ENCODE measurements at regions not wholly inside any gene's neighbourhood (a gene's known extent, or its start where the extent isn't known, plus 50 kb on each side); places are given as distances from the start of the nearest gene placed in this dataset.

DNA sequence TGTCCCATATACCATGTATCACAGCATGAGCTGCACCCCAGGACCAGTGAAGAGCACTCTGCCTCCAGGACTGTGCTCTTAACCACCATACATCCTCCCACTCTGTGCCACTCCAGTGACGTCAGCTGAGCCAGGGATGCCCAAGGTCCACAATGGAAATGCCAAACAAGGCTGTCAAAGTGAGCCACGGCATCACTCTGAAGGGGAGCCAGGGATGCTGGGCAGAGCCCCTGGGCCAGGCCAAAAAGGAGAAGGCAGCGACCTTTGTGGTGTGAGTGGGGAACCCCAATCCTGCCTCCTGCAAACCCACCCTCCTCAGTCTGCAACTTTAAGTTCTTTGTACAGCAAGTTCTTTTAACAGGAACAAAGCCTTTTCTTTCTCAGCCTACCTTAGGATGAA lies 242.7 kb downstream of the SYK start:
- Histone ChIP-seq H3K27ac (ENCODE audit: low read length in 2 of 2) (no peak overlapping the region), H3K4me2 (replicated peaks; ENCODE audit: low read depth, low read length, poor library complexity, severe bottlenecking) (no peak overlapping the region), H3K9ac (ENCODE audit: low read length) (no peak overlapping the region), H3K79me2 (ENCODE audit: control insufficient read depth, insufficient read depth, low read length) (no peaks in the 10 kb centered on the region), H3K27me3 (replicated peaks in 1 of 4; ENCODE audit: control extremely low read depth in 1 of 4, control insufficient read depth in 3 of 4, insufficient read depth in 4 of 4, low read length in 3 of 4) (peaks cover 0 to 16% (median 4%) of the 10 kb centered on the region in 4 experiments), H3K36me3 (replicated peaks in 1 of 2; ENCODE audit: control extremely low read depth in 1 of 2, control insufficient read depth in 1 of 2, extremely low read depth in 1 of 2, insufficient read depth in 2 of 2, low read length in 1 of 2) (no peaks in the 10 kb centered on the region), H2AFZ (ENCODE audit: insufficient read depth, low read depth, low read length, poor library complexity, severe bottlenecking) (no peak overlapping the region), H3K4me1 (ENCODE audit: control insufficient read depth in 2 of 2, insufficient read depth in 2 of 2, low read length in 2 of 2) (no peaks in the 10 kb centered on the region), H3K9me3 (ENCODE audit: control extremely low read depth in 1 of 3, control insufficient read depth in 2 of 3, insufficient read depth in 1 of 3, low read length in 2 of 3) (no peaks in the 10 kb centered on the region), H4K20me1 (ENCODE audit: control insufficient read depth, insufficient read depth, low read length, poor library complexity, severe bottlenecking) (no peaks in the 10 kb centered on the region), H3K4me3 (ENCODE audit: control extremely low read depth in 1 of 5, extremely low read depth in 1 of 5, insufficient read depth in 1 of 5, low read depth in 2 of 5, low read length in 4 of 5) (no peak overlapping the region)
- Mint-ChIP-seq H3K27me3 (peaks cover 47% of the 10 kb centered on the region), H3K4me1 (no peaks in the 10 kb centered on the region), H3K4me3 (no peak overlapping the region), H3K27ac (no peak overlapping the region), H3K9me3 (ENCODE audit: insufficient read depth) (no peaks in the 10 kb centered on the region)
- ChIA-PET CTCF (no interaction called here), POLR2A (no interaction called here)
- TF ChIP-seq EZH2 (IDR thresholded peaks at IDR 0.05; ENCODE audit: borderline replicate concordance, insufficient read depth, low read depth, low read length, poor library complexity, severe bottlenecking): no peak
- TF ChIP-seq, protein P1, sequence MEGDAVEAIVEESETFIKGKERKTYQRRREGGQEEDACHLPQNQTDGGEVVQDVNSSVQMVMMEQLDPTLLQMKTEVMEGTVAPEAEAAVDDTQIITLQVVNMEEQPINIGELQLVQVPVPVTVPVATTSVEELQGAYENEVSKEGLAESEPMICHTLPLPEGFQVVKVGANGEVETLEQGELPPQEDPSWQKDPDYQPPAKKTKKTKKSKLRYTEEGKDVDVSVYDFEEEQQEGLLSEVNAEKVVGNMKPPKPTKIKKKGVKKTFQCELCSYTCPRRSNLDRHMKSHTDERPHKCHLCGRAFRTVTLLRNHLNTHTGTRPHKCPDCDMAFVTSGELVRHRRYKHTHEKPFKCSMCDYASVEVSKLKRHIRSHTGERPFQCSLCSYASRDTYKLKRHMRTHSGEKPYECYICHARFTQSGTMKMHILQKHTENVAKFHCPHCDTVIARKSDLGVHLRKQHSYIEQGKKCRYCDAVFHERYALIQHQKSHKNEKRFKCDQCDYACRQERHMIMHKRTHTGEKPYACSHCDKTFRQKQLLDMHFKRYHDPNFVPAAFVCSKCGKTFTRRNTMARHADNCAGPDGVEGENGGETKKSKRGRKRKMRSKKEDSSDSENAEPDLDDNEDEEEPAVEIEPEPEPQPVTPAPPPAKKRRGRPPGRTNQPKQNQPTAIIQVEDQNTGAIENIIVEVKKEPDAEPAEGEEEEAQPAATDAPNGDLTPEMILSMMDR (IDR thresholded peaks at IDR 0.05): no peak
- intact Hi-C loops (cut with micrococcal nuclease): no loop called here
- no peak for DNase-seq
- 76% methylated on average over 2 of the region's 3 CpGs for WGBS (ENCODE audit: insufficient coverage)
- ATAC-seq (ENCODE audit: low read depth): no peak

DNA sequence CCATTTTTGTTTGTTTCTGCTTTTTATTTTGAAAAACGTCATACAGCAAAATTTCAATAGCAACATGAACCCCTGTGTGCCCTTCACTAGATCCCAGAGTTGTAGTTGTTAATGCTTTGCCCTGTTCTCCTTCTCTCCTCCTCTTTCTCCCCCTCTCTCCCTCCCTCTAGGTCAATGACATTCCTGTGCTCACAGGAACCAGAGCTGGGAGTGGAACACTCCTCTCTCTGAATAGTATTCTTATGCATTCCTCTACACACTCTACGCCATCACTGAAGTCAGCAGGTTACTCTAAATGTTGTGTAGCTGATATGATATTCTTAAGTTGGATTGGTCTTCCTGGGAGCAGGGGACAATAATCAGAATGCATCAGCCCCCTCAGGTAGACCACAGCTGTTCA lies 243.4 kb downstream of the SYK start:
- H3K4me1 Mint-ChIP-seq: no peaks in the 10 kb centered on the region
- no peak overlapping the region for H3K27ac ChIP-seq (ENCODE audit: low read length in 2 of 2)
- no peaks in the 10 kb centered on the region for H3K79me2 ChIP-seq (ENCODE audit: control insufficient read depth, insufficient read depth, low read length)
- H3K9me3 Mint-ChIP-seq (ENCODE audit: insufficient read depth): no peaks in the 10 kb centered on the region
- H3K4me3 ChIP-seq (ENCODE audit: control extremely low read depth in 1 of 5, extremely low read depth in 1 of 5, insufficient read depth in 1 of 5, low read depth in 2 of 5, low read length in 4 of 5): no peak overlapping the region
- H3K4me3 Mint-ChIP-seq: no peak overlapping the region
- intact Hi-C loops (cut with micrococcal nuclease): no loop called here
- H3K27ac Mint-ChIP-seq: no peak overlapping the region
- no peaks in the 10 kb centered on the region for H3K36me3 ChIP-seq (replicated peaks in 1 of 2; ENCODE audit: control extremely low read depth in 1 of 2, control insufficient read depth in 1 of 2, extremely low read depth in 1 of 2, insufficient read depth in 2 of 2, low read length in 1 of 2)
- WGBS (ENCODE audit: insufficient coverage): no CpG with 5 or more reads among the region's 2 CpGs
- no peak for ATAC-seq (ENCODE audit: low read depth)
- no peak for DNase-seq
- no peak overlapping the region for H3K9ac ChIP-seq (ENCODE audit: low read length)
- ChIA-PET POLR2A (interaction anchor here (0.6 kb wide), 1 partner anchor 119 kb away, joined by 4 read pairs; no protein-coding TSS in a partner anchor), CTCF (no interaction called here)
- no peak overlapping the region for H3K4me2 ChIP-seq (replicated peaks; ENCODE audit: low read depth, low read length, poor library complexity, severe bottlenecking)
- peaks cover 0 to 16% (median 4%) of the 10 kb centered on the region in 4 experiments for H3K27me3 ChIP-seq (replicated peaks in 1 of 4; ENCODE audit: control extremely low read depth in 1 of 4, control insufficient read depth in 3 of 4, insufficient read depth in 4 of 4, low read length in 3 of 4)
- no peaks in the 10 kb centered on the region for H3K9me3 ChIP-seq (ENCODE audit: control extremely low read depth in 1 of 3, control insufficient read depth in 2 of 3, insufficient read depth in 1 of 3, low read length in 2 of 3)
- H3K4me1 ChIP-seq (ENCODE audit: control insufficient read depth in 2 of 2, insufficient read depth in 2 of 2, low read length in 2 of 2): no peaks in the 10 kb centered on the region
- no peak overlapping the region for H2AFZ ChIP-seq (ENCODE audit: insufficient read depth, low read depth, low read length, poor library complexity, severe bottlenecking)
- H3K27me3 Mint-ChIP-seq: peaks cover 47% of the 10 kb centered on the region
- no peaks in the 10 kb centered on the region for H4K20me1 ChIP-seq (ENCODE audit: control insufficient read depth, insufficient read depth, low read length, poor library complexity, severe bottlenecking)
- no peak for TF ChIP-seq EZH2 (IDR thresholded peaks at IDR 0.05; ENCODE audit: borderline replicate concordance, insufficient read depth, low read depth, low read length, poor library complexity, severe bottlenecking)
- TF ChIP-seq, protein P1 (IDR thresholded peaks at IDR 0.05): no peak
